ENCODE measurements at regions not wholly inside any gene's neighbourhood (a gene's known extent, or its start where the extent isn't known, plus 50 kb on each side); places are given as distances from the start of the nearest gene placed in this dataset.

GRCh38 chr2:51350100-51350499 lies 318.2 kb upstream of the NRXN1 start (continued):
- TF ChIP-seq TRIM28 (IDR thresholded peaks at IDR 0.05; ENCODE audit: borderline replicate concordance, low read length), result no peak
- no peak for TF ChIP-seq ZNF19 (tag by site-specific recombination; IDR thresholded peaks at IDR 0.05; ENCODE audit: low read depth)
- TF ChIP-seq ZNF202 (tag by site-specific recombination; IDR thresholded peaks at IDR 0.05; ENCODE audit: borderline replicate concordance), result no peak
- no peak for TF ChIP-seq PRDM2 (tag by site-specific recombination; IDR thresholded peaks at IDR 0.05; ENCODE audit: borderline replicate concordance)
- TF ChIP-seq ZSCAN16 (tag by site-specific recombination; IDR thresholded peaks at IDR 0.05), result no peak
- TF ChIP-seq SCRT2 (tag by site-specific recombination; IDR thresholded peaks at IDR 0.05), result no peak
- no peak for TF ChIP-seq WT1 (tag by site-specific recombination; IDR thresholded peaks at IDR 0.05)
- TF ChIP-seq MZF1 (tag by site-specific recombination; IDR thresholded peaks at IDR 0.05; ENCODE audit: borderline replicate concordance), result no peak
- TF ChIP-seq ZNF488 (tag by site-specific recombination; IDR thresholded peaks at IDR 0.05), result no peak

- no peaks in the 10 kb centered on the region for H3K9me3 ChIP-seq (ENCODE audit: control insufficient read depth, insufficient read depth, low read depth, low read length)
- H3K4me3 ChIP-seq (ENCODE audit: low read depth, low read length), result no peak overlapping the region
- H3K36me3 ChIP-seq (ENCODE audit: control insufficient read depth in 2 of 2, insufficient read depth in 1 of 2, low read length in 2 of 2), result no peaks in the 10 kb centered on the region
- ChIA-PET CTCF (interaction anchor here (0.7 kb wide), 1 partner anchor 243 kb away, joined by 4 read pairs; no protein-coding TSS in a partner anchor), POLR2A (no interaction called here)
- no peaks in the 10 kb centered on the region for H3K4me1 ChIP-seq (ENCODE audit: control insufficient read depth, insufficient read depth, low read length)
- H3K27ac ChIP-seq (ENCODE audit: extremely low read depth, low read depth, low read length), result no peak overlapping the region
- TF ChIP-seq ZNF391 (tag by site-specific recombination; IDR thresholded peaks at IDR 0.05; ENCODE audit: borderline replicate concordance, low read depth), result no peak
- TF ChIP-seq PRDM2 (tag by site-specific recombination; IDR thresholded peaks at IDR 0.05; ENCODE audit: borderline replicate concordance), result no peak
- TF ChIP-seq ZNF48 (tag by site-specific recombination; IDR thresholded peaks at IDR 0.05), result no peak
- TF ChIP-seq BCL11B (tag by site-specific recombination; IDR thresholded peaks at IDR 0.05; ENCODE audit: low read depth), result no peak
- TF ChIP-seq ZNF354C (tag by site-specific recombination; IDR thresholded peaks at IDR 0.05; ENCODE audit: borderline replicate concordance, low read depth), result no peak
- no peak for TF ChIP-seq ZNF571 (tag by site-specific recombination; IDR thresholded peaks at IDR 0.05)
- TF ChIP-seq ZNF404 (tag by site-specific recombination; IDR thresholded peaks at IDR 0.05), result no peak
Observed at GRCh38 chr2:51344886-51345285, 313.0 kb upstream of the NRXN1 start.
